ENCODE measurements at regions not wholly inside any gene's neighbourhood (a gene's known extent, or its start where the extent isn't known, plus 50 kb on each side); places are given as distances from the start of the nearest gene placed in this dataset.

- TF ChIP-seq EZH2phosphoT487 (IDR thresholded peaks at IDR 0.05; ENCODE audit: insufficient read depth, low read depth) (no peak), EZH2 (IDR thresholded peaks at IDR 0.05; ENCODE audit: insufficient read depth, poor library complexity, severe bottlenecking) (no peak)
- no peaks in the 10 kb centered on the region for H3K79me2 ChIP-seq (ENCODE audit: insufficient read depth)
- no peaks in the 10 kb centered on the region for H3K9me2 ChIP-seq (ENCODE audit: insufficient read depth)
- DNase-seq: no peak
- no peaks in the 10 kb centered on the region for H3K36me3 ChIP-seq (ENCODE audit: low read depth)
- H4K20me1 ChIP-seq (ENCODE audit: insufficient read depth): no peaks in the 10 kb centered on the region
- H3F3A ChIP-seq (ENCODE audit: insufficient read depth): no peaks in the 10 kb centered on the region
- H3K4me1 ChIP-seq (ENCODE audit: insufficient read depth): no peaks in the 10 kb centered on the region
- H3K4me3 ChIP-seq: no peak overlapping the region
- H3K27ac ChIP-seq: no peak overlapping the region
- H3K27me3 ChIP-seq (replicated peaks; ENCODE audit: insufficient read depth): no peaks in the 10 kb centered on the region
- no peak overlapping the region for H3K4me2 ChIP-seq (ENCODE audit: unreplicated experiment)
- H3K9ac ChIP-seq: no peak overlapping the region
- no peak overlapping the region for H2AFZ ChIP-seq
- no peaks in the 10 kb centered on the region for H3K9me3 ChIP-seq (ENCODE audit: low read depth)
- WGBS, 2 experiments (ENCODE audit: low coverage in 1 of 2, low lambda C conversion rate in 2 of 2, missing lambda C conversion rate in 2 of 2): 23 to 25% methylated on average over 4 of the region's 4 CpGs
- in situ Hi-C loops (cut with MboI): no loop called here
These were observed 121.8 kb upstream of the NPHP3 start for GRCh38 chr3:132843851-132844553.

DNA sequence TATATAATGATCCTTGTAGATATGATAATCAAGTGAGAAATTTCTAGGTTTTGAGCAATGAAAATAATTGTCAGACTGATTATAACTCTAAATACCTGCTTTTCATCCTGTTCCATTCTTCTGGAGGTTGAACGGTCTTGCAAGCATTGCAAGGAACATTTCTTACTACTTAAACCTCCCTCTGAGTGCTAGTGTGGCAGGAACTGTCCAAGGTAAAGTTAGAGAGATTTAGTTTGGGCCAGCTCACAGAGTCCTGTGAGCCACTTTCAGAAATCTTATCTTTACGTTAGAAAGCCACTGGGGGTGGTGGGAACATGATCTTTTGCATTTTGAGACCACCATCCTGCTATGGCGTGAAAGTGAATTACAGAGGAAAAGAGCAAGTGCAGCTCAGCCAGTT, 121.1 kb upstream of the NPHP3 start:
- Histone ChIP-seq H3F3A (ENCODE audit: insufficient read depth) (no peaks in the 10 kb centered on the region), H3K9ac (no peak overlapping the region), H3K79me2 (ENCODE audit: insufficient read depth) (no peaks in the 10 kb centered on the region), H3K4me2 (ENCODE audit: unreplicated experiment) (no peak overlapping the region), H3K9me2 (ENCODE audit: insufficient read depth) (no peaks in the 10 kb centered on the region), H3K4me3 (no peak overlapping the region), H4K20me1 (ENCODE audit: insufficient read depth) (no peaks in the 10 kb centered on the region), H3K27ac (no peak overlapping the region), H3K27me3 (replicated peaks; ENCODE audit: insufficient read depth) (no peaks in the 10 kb centered on the region), H3K9me3 (ENCODE audit: low read depth) (no peaks in the 10 kb centered on the region), H2AFZ (no peak overlapping the region), H3K4me1 (ENCODE audit: insufficient read depth) (no peaks in the 10 kb centered on the region), H3K36me3 (ENCODE audit: low read depth) (no peaks in the 10 kb centered on the region)
- in situ Hi-C loops (cut with MboI): no loop called here
- WGBS, 2 experiments (ENCODE audit: low coverage in 1 of 2, low lambda C conversion rate in 2 of 2, missing lambda C conversion rate in 2 of 2): 13 to 21% methylated on average over 3 of the region's 3 CpGs
- DNase-seq: no peak
- no peak for TF ChIP-seq EZH2phosphoT487 (IDR thresholded peaks at IDR 0.05; ENCODE audit: insufficient read depth, low read depth)
- TF ChIP-seq EZH2 (IDR thresholded peaks at IDR 0.05; ENCODE audit: insufficient read depth, poor library complexity, severe bottlenecking): no peak

DNA sequence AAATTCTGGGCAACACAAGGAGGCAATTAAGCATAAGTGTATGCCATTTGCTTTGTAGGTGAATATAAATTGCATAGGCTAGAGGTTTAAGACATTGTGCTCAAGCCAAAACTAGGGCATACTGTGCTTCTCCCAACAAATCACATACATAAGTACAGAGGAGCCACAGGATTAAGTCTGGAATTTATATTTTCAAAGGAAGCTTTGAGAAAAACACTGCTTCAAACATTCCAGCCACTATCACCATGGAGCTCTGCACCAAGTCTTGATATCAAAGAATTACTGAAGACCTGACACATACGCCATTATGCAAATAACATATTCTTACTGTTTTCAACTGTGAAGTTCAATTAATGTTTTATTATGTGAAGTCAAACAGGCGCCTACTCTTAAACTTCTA, 119.4 kb upstream of the NPHP3 start:
- H3K27ac ChIP-seq: no peak overlapping the region
- H3F3A ChIP-seq (ENCODE audit: insufficient read depth): no peaks in the 10 kb centered on the region
- H4K20me1 ChIP-seq (ENCODE audit: insufficient read depth): no peaks in the 10 kb centered on the region
- H3K9me3 ChIP-seq (ENCODE audit: low read depth): no peaks in the 10 kb centered on the region
- H3K27me3 ChIP-seq (replicated peaks; ENCODE audit: insufficient read depth): no peaks in the 10 kb centered on the region
- H3K9ac ChIP-seq: no peak overlapping the region
- 27 to 38% methylated on average over 2 of the region's 2 CpGs for WGBS, 2 experiments (ENCODE audit: low coverage in 1 of 2, low lambda C conversion rate in 2 of 2, missing lambda C conversion rate in 2 of 2)
- H3K4me3 ChIP-seq: no peak overlapping the region
- TF ChIP-seq EZH2phosphoT487 (IDR thresholded peaks at IDR 0.05; ENCODE audit: insufficient read depth, low read depth): no peak
- in situ Hi-C loops (cut with MboI): no loop called here
- DNase-seq: no peak
- no peaks in the 10 kb centered on the region for H3K79me2 ChIP-seq (ENCODE audit: insufficient read depth)
- no peaks in the 10 kb centered on the region for H3K36me3 ChIP-seq (ENCODE audit: low read depth)
- no peaks in the 10 kb centered on the region for H3K9me2 ChIP-seq (ENCODE audit: insufficient read depth)
- no peak overlapping the region for H3K4me2 ChIP-seq (ENCODE audit: unreplicated experiment)
- H3K4me1 ChIP-seq (ENCODE audit: insufficient read depth): no peaks in the 10 kb centered on the region
- no peak overlapping the region for H2AFZ ChIP-seq

- Histone ChIP-seq H3K27me3 (replicated peaks; ENCODE audit: insufficient read depth) (no peaks in the 10 kb centered on the region), H3K9me3 (ENCODE audit: low read depth) (no peaks in the 10 kb centered on the region), H3F3A (ENCODE audit: insufficient read depth) (no peaks in the 10 kb centered on the region), H3K27ac (no peak overlapping the region), H3K4me3 (no peak overlapping the region), H3K9me2 (ENCODE audit: insufficient read depth) (no peaks in the 10 kb centered on the region), H3K4me2 (ENCODE audit: unreplicated experiment) (no peak overlapping the region), H3K9ac (no peak overlapping the region), H3K79me2 (ENCODE audit: insufficient read depth) (no peaks in the 10 kb centered on the region), H4K20me1 (ENCODE audit: insufficient read depth) (no peaks in the 10 kb centered on the region), H2AFZ (no peak overlapping the region), H3K36me3 (ENCODE audit: low read depth) (no peaks in the 10 kb centered on the region), H3K4me1 (ENCODE audit: insufficient read depth) (no peaks in the 10 kb centered on the region)
- WGBS, 2 experiments (ENCODE audit: low coverage in 1 of 2, low lambda C conversion rate in 2 of 2, missing lambda C conversion rate in 2 of 2): 25 to 48% methylated on average over 2 to 3 of the region's 3 CpGs
- TF ChIP-seq EZH2 (IDR thresholded peaks at IDR 0.05; ENCODE audit: insufficient read depth, poor library complexity, severe bottlenecking) (no peak), EZH2phosphoT487 (IDR thresholded peaks at IDR 0.05; ENCODE audit: insufficient read depth, low read depth) (no peak)
- DNase-seq: no peak
- in situ Hi-C loops (cut with MboI): no loop called here
These were observed 118.0 kb upstream of the NPHP3 start for GRCh38 chr3:132840201-132840700.
